Activated effector memory CD4-positive, alpha-beta T cell treated with anti-CD3 and anti-CD28 coated beads, Interleukin-2, amount 50 U/mL, for 16 hours (primary cell): ENCODE measurements at regions not wholly inside any gene's neighbourhood (a gene's known extent, or its start where the extent isn't known, plus 50 kb on each side); places are given as distances from the start of the nearest gene placed in this dataset.

Experiments used
- DNase-seq: peaks from one replicate; pipeline ENCODE4 v3.0.0-alpha.2; 2020

DNA sequence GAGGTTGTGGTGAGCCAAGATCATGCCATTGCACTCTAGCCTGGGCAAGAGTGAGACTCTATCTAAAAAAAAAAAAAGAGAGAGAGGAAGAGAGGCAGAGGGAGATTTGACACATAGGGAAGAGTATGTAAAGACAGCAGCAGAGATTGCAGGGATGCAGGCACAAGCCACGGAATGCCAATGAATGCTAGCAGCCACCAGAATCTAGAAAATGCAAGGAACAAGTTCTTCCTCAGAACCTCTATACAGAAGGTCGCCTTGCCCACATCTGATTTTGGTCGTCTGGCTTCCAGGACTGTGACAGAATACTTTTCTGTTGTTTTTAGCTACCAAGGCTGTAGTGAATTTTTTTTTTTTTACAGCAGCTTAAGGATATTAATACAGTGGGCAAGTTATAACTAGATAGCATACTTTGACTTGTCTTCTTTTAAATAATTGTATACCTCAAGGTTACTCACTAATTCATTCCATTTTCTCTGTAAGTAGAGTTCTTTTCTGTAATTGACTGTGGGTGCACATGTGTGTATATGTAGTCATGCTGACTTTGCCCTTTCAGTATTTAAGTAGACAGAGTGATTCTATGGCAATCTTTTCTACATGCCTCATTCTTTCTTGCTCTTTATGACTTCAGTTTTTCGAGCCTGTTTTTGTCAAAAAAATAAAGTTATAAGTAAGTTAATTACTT lies 402.2 kb downstream of the GJA1 start:
- DNase-seq: no peak

DNA sequence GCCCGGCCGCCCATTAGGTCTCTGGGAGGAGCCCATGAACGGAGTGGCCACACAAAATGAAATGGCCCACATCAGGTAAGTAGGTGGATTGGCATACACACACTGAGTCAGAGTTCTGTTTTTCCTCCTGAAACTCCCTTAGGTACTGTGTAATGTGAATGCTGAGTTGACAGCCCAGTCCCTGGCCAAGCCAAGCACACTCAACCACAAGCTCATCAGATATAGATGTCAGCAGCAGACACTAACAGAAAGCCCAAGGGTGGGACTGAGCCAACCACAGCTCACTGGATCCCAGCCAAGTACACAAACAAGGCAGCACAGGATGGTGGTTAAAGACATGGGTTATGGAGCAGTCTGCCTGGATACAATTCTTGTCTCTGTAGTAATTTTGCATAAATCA lies 403.4 kb downstream of the GJA1 start:
- no peak for DNase-seq

DNA sequence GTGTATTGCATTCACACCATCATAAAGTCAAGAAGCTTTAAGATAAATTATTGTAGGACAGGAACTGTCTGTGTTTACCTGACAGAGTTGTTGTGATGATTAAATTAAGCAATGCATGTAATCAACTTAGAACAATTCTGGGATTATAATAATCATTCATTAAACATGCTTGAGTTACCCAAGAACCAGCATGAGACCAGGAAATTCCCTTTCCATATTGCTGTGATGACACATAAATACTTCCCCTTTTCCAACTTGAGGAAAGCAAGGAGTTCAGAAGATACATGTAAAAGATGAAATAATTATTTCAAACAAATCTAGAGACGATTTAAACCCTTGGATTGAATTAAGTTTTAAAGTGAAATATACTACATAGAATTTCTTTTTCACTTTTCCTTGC lies 404.4 kb downstream of the GJA1 start:
- no peak for DNase-seq

GRCh38 chr6:121844898-121845297 lies 409.5 kb downstream of the GJA1 start:
- DNase-seq: no peak

DNA sequence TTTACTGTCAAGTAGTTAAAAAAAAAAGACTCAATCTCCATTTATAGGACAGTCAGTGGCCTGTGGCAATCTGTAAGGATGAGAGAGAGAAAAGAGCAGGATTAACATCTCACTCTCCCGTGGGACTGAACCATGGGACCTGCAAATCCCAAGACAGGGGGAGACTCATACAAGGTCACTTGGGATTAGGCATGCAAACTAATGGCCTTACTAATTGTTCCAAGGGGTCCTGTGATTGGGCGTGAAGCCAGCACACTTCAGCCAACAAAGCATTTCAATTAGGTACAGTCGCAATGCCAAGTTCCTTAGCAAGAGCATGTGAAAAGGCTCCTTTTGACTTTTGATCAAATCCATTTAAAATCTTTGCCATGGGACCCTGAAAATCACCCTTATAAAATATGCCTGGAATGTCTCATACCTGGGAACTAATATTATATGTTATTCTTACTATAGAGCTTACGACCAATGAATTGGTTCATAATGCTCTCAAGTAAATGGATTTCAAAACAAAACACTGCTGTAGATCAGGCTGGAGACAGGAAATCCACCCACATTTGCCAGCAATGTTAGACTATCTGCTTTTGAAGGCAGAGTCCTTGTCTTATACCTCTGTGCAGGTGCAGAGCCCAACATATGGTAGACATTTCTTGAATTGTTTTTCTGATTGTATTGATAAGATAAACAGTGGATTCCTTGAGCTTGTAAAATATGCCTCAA lies 412.5 kb downstream of the GJA1 start:
- DNase-seq: no peak

DNA sequence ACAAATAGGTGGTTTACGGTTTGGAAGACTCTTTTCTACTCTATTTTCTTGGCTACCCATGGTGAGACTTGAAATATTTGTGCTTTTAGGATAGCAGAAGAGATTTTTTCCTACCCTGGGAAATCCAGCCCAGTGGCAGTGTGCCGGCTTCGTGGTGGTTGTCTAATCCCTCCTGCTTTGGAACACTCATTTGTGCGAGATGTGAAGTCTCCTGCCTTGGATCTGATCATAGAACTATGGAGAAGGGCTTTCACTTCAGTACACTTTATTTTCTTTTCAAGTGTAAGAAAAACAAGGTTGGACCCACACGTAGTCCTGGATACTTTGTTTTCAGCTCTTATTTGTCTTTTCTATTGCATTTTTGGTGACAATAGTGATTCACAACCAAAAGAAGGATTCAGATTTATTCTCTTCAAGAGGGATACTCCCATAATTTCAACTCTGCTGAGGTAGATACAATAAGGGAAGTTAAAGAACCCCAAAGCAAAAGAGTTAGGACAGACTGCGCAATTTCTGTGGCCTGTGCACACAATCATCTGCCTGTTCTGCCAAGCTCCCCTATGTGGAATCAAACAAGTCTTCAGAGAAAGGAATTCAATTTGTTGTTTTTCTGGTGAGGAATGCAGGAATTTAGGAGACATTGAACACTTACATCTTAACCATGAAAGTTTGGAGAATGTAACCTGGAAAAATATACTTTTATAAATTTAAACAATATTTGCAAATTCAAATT lies 413.2 kb downstream of the GJA1 start:
- DNase-seq: no peak

DNA sequence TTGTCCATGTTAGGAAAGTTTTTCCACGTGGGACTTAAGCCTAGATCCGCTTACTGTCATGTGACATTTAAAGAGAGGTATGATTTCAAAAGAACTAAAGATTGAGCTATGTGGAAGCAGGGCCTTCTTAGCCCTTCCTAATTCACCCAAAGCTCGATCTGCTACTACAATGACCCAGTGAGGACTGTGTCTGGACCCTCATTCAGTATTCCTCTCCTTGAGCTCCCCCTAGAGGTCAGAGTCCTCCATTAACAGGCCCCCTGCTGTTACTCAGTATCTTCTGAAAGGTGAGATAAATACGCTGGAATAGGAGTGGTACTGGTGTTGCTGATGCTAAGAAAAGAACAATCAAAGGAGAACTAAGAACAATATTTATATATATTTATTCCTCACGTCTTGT lies 414.0 kb downstream of the GJA1 start:
- no peak for DNase-seq

GRCh38 chr6:121851056-121851455 lies 415.6 kb downstream of the GJA1 start:
- no peak for DNase-seq

GRCh38 chr6:121853686-121854085 lies 418.2 kb downstream of the GJA1 start:
- no peak for DNase-seq

DNA sequence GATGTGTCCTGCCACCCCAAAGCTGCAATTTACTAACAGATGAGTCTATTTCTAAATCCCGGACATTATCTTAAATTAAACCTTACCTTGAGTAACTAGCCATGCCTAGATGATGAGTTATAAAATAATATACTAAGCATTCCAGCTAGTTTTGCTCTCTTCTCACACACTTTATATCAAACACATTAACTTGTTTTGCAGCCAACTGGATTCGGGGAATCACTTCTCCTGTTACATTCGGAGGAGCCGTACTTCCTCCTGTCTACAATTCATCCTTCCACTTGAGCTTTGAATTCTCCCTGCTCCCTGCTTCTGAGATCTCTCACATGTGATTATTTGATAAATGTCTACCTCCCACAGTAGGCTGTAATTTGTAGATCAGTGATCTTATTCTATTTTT lies 420.1 kb downstream of the GJA1 start:
- no peak for DNase-seq

GRCh38 chr6:121856296-121856695 lies 420.9 kb downstream of the GJA1 start:
- DNase-seq: no peak

DNA sequence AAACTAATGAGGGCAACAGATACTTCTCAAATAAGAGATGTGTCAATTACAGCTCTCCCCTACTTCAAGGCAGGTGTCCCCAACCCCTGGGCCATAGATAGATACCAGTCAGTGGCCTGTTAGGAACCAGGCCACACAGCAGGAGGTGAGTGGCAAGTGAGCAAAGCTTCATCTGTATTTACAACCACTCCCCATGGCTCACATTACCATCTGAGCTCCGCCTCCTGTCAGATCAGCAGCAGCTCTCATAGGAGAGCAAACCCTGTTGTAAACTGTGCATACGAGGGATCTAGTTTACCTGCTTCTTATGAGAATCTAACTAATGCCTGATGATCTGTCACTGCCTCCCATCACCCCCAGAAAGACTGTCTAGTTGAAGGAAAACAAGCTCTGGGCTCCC lies 422.1 kb downstream of the GJA1 start:
- no peak for DNase-seq

DNA sequence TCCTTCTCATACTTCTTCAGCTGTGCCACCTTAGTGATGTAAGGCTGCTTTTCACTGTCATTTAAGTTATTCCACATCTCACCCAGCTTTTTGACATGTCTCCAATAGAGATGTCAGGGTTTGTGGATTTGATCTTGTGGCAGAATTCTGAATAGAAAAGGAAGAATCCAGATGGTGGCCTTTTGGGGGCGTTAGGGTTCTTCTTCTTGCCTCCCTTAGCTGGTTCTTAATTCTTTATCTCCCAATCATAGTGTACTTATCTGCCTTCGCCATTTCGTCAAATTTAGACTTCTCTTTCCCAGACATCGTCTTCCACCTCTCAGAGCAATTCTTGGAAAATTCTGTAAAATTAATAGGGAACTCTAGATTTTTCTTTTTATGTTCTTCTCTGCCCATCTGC lies 422.9 kb downstream of the GJA1 start:
- no peak for DNase-seq

GRCh38 chr6:121858986-121859385 lies 423.5 kb downstream of the GJA1 start:
- no peak for DNase-seq

GRCh38 chr6:121865811-121866210 lies 430.4 kb downstream of the GJA1 start:
- DNase-seq: no peak

- no peak for DNase-seq
Measured at GRCh38 chr6:121867095-121867494, 431.6 kb downstream of the GJA1 start.

- DNase-seq: no peak
Measured at GRCh38 chr6:121868206-121868605, 432.8 kb downstream of the GJA1 start.

- no peak for DNase-seq
Measured at GRCh38 chr6:121873595-121873994, 438.1 kb downstream of the GJA1 start.

DNA sequence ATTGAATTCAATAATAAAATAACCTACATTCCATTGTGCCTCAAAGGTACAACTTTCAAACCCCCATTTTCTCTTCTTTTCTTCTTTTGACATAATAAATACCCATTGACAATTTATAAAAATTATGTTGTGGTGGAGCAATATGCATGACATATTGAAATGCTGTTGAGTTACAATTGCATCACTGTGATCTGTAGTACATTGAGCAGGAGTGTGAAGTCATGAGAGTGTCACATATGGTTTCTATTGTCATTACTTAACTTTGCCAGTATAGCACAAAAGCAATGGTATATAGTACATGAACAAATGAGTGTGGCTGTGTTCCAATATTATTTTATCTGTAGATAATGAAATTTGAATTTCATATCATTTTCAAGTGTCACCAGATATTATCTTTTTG lies 441.3 kb downstream of the GJA1 start:
- no peak for DNase-seq

GRCh38 chr6:121879149-121879548 lies 443.7 kb downstream of the GJA1 start:
- no peak for DNase-seq

DNA sequence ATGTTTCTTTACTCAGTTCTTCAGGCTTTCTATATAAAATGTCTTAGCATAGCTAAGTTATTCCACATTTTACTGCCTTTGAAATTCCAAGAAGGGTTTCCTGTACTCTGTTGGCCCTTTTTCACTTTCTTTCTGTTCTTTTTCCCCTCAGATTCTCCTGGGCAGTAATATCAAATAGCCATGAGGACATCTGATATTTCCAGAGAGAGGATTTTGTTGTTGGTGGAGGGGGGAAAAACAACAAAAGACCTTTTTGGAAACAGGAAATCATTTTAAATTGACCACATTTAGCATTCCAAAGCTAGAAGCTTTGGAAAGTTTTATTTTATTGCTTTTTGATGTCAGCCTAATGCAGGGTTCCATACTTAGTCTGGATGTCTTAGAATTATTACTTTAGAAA lies 445.4 kb downstream of the GJA1 start:
- DNase-seq: no peak

GRCh38 chr6:121881974-121882667 lies 446.7 kb downstream of the GJA1 start:
- DNase-seq: no peak

GRCh38 chr6:121884091-121884490 lies 448.6 kb downstream of the GJA1 start:
- no peak for DNase-seq

DNA sequence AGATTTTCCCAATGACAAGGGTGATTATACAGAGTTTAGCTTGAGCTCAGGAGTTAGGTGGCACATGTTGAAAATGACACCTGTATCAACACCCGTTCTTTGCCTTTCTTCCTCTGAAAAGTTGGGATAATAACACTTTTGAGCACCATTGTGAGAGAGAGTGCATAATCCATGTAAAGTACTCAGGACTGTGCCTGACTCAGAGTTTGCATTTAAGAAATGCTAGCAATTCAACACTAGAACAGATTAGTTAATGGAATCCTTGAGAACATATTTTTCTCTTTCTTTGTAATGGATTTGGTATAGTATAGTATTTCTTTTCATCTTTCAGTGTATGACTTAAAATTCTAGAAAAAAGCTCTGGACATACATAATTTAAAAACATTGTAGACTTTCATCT lies 449.2 kb downstream of the GJA1 start:
- no peak for DNase-seq
